ENCODE measurements at regions not wholly inside any gene's neighbourhood (a gene's known extent, or its start where the extent isn't known, plus 50 kb on each side); places are given as distances from the start of the nearest gene placed in this dataset.

DNA sequence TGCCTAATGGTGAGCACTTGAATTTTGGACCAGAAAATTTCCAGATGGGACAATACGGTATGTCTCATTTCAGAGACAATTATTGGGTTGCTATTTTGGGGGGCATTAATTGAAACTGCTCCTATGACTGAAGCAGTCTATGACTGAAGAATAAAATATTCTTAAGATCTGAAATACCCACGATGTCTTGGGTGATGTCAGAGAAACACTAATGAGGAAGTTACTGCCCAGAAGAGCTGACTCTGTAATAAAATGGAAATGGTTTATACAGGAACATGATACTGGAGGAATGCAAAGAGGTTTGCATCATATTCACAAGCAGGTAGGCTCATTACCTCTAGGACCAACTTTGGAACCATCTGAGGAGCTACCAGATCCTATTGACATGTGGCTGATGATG is 68.7 kb downstream of the IL12A start:
- no peaks in the 10 kb centered on the region for H3K36me3 ChIP-seq (replicated peaks in 1 of 2; ENCODE audit: control insufficient read depth in 1 of 2, insufficient read depth in 2 of 2, low read length in 1 of 2)
- TF ChIP-seq, protein P1, sequence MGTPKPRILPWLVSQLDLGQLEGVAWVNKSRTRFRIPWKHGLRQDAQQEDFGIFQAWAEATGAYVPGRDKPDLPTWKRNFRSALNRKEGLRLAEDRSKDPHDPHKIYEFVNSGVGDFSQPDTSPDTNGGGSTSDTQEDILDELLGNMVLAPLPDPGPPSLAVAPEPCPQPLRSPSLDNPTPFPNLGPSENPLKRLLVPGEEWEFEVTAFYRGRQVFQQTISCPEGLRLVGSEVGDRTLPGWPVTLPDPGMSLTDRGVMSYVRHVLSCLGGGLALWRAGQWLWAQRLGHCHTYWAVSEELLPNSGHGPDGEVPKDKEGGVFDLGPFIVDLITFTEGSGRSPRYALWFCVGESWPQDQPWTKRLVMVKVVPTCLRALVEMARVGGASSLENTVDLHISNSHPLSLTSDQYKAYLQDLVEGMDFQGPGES (IDR thresholded peaks at IDR 0.05; ENCODE audit: low read depth, low read length), result no peak
- TF ChIP-seq, protein P2, sequence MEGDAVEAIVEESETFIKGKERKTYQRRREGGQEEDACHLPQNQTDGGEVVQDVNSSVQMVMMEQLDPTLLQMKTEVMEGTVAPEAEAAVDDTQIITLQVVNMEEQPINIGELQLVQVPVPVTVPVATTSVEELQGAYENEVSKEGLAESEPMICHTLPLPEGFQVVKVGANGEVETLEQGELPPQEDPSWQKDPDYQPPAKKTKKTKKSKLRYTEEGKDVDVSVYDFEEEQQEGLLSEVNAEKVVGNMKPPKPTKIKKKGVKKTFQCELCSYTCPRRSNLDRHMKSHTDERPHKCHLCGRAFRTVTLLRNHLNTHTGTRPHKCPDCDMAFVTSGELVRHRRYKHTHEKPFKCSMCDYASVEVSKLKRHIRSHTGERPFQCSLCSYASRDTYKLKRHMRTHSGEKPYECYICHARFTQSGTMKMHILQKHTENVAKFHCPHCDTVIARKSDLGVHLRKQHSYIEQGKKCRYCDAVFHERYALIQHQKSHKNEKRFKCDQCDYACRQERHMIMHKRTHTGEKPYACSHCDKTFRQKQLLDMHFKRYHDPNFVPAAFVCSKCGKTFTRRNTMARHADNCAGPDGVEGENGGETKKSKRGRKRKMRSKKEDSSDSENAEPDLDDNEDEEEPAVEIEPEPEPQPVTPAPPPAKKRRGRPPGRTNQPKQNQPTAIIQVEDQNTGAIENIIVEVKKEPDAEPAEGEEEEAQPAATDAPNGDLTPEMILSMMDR (IDR thresholded peaks at IDR 0.05), result no peak
- no peak for TF ChIP-seq RAD21 (IDR thresholded peaks at IDR 0.05; ENCODE audit: low read length)
- TF ChIP-seq MXI1 (IDR thresholded peaks at IDR 0.05; ENCODE audit: low read depth, low read length), result no peak
- TF ChIP-seq, protein P3, sequence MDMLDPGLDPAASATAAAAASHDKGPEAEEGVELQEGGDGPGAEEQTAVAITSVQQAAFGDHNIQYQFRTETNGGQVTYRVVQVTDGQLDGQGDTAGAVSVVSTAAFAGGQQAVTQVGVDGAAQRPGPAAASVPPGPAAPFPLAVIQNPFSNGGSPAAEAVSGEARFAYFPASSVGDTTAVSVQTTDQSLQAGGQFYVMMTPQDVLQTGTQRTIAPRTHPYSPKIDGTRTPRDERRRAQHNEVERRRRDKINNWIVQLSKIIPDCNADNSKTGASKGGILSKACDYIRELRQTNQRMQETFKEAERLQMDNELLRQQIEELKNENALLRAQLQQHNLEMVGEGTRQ (IDR thresholded peaks at IDR 0.05; ENCODE audit: borderline replicate concordance, low read depth, low read length), result no peak
- no peak for TF ChIP-seq FOXM1 (IDR thresholded peaks at IDR 0.05; ENCODE audit: low read depth)
- TF ChIP-seq, protein P4, sequence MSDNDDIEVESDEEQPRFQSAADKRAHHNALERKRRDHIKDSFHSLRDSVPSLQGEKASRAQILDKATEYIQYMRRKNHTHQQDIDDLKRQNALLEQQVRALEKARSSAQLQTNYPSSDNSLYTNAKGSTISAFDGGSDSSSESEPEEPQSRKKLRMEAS (IDR thresholded peaks at IDR 0.05; ENCODE audit: low read depth), result no peak
- TF ChIP-seq, protein P5, sequence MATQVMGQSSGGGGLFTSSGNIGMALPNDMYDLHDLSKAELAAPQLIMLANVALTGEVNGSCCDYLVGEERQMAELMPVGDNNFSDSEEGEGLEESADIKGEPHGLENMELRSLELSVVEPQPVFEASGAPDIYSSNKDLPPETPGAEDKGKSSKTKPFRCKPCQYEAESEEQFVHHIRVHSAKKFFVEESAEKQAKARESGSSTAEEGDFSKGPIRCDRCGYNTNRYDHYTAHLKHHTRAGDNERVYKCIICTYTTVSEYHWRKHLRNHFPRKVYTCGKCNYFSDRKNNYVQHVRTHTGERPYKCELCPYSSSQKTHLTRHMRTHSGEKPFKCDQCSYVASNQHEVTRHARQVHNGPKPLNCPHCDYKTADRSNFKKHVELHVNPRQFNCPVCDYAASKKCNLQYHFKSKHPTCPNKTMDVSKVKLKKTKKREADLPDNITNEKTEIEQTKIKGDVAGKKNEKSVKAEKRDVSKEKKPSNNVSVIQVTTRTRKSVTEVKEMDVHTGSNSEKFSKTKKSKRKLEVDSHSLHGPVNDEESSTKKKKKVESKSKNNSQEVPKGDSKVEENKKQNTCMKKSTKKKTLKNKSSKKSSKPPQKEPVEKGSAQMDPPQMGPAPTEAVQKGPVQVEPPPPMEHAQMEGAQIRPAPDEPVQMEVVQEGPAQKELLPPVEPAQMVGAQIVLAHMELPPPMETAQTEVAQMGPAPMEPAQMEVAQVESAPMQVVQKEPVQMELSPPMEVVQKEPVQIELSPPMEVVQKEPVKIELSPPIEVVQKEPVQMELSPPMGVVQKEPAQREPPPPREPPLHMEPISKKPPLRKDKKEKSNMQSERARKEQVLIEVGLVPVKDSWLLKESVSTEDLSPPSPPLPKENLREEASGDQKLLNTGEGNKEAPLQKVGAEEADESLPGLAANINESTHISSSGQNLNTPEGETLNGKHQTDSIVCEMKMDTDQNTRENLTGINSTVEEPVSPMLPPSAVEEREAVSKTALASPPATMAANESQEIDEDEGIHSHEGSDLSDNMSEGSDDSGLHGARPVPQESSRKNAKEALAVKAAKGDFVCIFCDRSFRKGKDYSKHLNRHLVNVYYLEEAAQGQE (IDR thresholded peaks at IDR 0.05; ENCODE audit: low read depth, low read length), result no peak
- no peak for TF ChIP-seq TEAD4 (IDR thresholded peaks at IDR 0.05; ENCODE audit: borderline replicate concordance, insufficient read depth)
- TF ChIP-seq RCOR1 (IDR thresholded peaks at IDR 0.05; ENCODE audit: low read length), result no peak
- TF ChIP-seq RXRA (IDR thresholded peaks at IDR 0.05; ENCODE audit: borderline replicate concordance, low read depth), result no peak
- TF ChIP-seq NFIC (IDR thresholded peaks at IDR 0.05; ENCODE audit: borderline replicate concordance), result no peak
- TF ChIP-seq EZH2phosphoT487 (IDR thresholded peaks at IDR 0.05; ENCODE audit: borderline replicate concordance, low read depth), result no peak
- no peak for TF ChIP-seq GABPA (IDR thresholded peaks at IDR 0.05; ENCODE audit: low read depth)
- TF ChIP-seq CHD2 (IDR thresholded peaks at IDR 0.05; ENCODE audit: low read length, partially characterized antibody), result no peak
- no peak for TF ChIP-seq YY1 (IDR thresholded peaks at IDR 0.05; ENCODE audit: low read depth)
- TF ChIP-seq RFX5 (IDR thresholded peaks at IDR 0.05; ENCODE audit: low read length), result no peak
- H3K79me2 ChIP-seq (ENCODE audit: insufficient read depth), result no peaks in the 10 kb centered on the region
- no peak overlapping the region for H3K4me3 ChIP-seq (ENCODE audit: low read depth in 2 of 2, low read length in 1 of 2)
- no peaks in the 10 kb centered on the region for H3K9me3 ChIP-seq
- H3K27me3 ChIP-seq (ENCODE audit: insufficient read depth), result no peaks in the 10 kb centered on the region
- peaks cover 0 to 5% of the 10 kb centered on the region in 2 experiments; a peak in 1 of 4 replicates for H3K4me1 ChIP-seq (ENCODE audit: control insufficient read depth in 1 of 2, insufficient read depth in 2 of 2, low read depth in 1 of 2, low read length in 1 of 2)
- no peaks in the 10 kb centered on the region for H3F3A ChIP-seq (replicated peaks; ENCODE audit: insufficient read depth)
- H3K27ac ChIP-seq (ENCODE audit: low read depth in 2 of 2, low read length in 1 of 2), result no peak overlapping the region
- no peaks in the 10 kb centered on the region for H4K20me1 ChIP-seq (ENCODE audit: insufficient read depth)
- no peaks in the 10 kb centered on the region for H3K9me2 ChIP-seq
- ChIA-PET POLR2A (no interaction called here), CTCF (no interaction called here)
- H3K4me2 ChIP-seq, result no peak overlapping the region
- H2AFZ ChIP-seq (ENCODE audit: low read depth), result no peak overlapping the region
- no peak overlapping the region for H3K9ac ChIP-seq
- DNase-seq, result no peak
- 55% methylated on average over 2 of the region's 2 CpGs for WGBS (ENCODE audit: low lambda C conversion rate)

All from SK-N-SH (cell line).